HG03095 (cell line): ENCODE measurements at regions not wholly inside any gene's neighbourhood (a gene's known extent, or its start where the extent isn't known, plus 50 kb on each side); places are given as distances from the start of the nearest gene placed in this dataset.
"Not testable (repeated sequence)": the region's sequence is repeated elsewhere in the genome, so short reads cannot be mapped to it uniquely, and the experiment has no call there.

Source experiments
- ATAC-seq: cut with Tn5 transposase; IDR thresholded peaks from one replicate; pipeline ENCODE4 v1.9.1; 2021; ENCODE audit warnings: moderate library complexity; ENCODE audit not compliant: unreplicated experiment

GRCh38 chr12:131431126-131431655, 279.7 kb upstream of the SFSWAP start:
- ATAC-seq = not testable (repeated sequence)

GRCh38 chr12:131432532-131433260, 278.2 kb upstream of the SFSWAP start:
- ATAC-seq = no peak

DNA sequence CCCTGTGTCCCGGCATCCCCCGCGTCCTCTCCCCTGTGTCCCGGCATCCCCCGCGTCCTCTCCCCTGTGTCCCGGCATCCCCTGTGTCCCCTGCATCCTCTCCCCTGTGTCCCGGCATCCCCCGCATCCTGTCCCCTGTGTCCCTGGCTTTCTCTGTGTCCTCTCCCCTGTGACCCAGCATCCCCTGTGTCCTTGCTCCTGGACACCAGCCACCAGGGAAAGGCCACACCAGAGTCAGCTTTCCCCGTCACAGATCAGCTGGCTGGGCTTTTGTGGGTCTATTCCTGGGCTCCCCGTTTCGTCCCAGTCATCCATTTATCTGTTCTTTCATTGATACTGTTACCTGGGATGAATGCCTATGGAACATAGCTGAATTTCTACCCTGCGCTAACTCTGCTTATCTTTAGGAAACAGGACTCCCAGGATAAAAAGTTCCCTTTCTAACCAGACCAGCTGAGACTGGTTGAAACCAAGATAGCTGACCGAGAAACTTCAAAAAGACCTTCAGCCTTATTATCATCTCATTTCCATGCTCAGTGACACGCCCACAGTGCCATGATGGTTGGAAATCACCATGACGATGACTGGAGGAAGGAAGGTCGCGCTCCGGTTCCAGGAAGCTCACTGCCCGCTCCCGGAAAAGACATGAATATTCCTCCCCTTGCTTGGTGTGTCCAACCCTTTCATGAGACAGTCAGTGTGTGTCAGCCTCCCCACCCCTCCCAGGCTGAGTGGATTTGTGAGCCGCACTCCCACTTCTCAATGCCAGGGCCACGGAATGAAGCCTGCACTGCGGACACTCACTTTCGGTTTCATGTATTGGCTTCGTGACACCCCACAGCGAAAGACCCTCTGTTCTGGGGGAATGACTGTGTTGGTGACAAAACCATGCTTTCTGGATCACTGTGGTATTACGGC, 276.4 kb upstream of the SFSWAP start:
- no peak for ATAC-seq

- no peak for ATAC-seq
Observed at GRCh38 chr12:131436922-131437705, 273.8 kb upstream of the SFSWAP start.

GRCh38 chr12:131437706-131438492, 273.0 kb upstream of the SFSWAP start:
- no peak for ATAC-seq

DNA sequence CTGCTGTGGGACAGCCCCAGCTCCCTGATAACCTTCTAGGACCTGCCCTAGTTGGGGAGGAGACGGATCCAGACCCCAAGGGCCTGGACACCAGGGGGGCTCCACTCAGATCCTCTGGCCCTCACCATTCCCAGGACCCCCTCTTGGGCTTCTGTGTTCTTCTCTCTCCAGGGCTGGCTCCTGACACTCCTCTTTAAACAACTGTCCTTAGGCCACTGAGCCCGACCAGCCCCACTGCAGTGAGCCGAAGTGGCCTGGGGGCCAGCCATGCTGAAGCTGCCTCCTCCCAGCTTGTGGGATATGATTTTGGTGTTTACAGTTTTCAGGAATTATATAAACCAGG, 272.4 kb upstream of the SFSWAP start:
- not testable (repeated sequence) for ATAC-seq

DNA sequence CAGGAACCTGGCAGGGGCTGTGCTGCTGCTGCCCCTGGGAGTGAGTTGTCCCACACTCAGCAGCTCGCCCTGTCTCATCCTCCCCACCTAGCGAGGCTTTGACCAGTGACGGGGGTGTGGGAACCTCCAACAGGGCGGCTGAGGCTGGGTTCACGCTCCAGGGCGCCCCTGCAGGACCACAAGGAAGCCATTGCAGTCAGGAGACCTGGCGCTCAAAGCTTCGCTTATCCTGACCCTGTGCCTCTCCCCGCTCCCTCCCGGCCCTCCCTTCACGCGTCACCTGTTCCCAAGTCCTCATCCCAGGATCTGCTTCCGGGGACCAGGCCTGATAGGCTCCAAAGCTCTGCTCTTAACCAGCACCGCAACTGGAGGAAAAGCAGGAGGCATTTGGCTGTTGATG, 272.0 kb upstream of the SFSWAP start:
- ATAC-seq = no peak

DNA sequence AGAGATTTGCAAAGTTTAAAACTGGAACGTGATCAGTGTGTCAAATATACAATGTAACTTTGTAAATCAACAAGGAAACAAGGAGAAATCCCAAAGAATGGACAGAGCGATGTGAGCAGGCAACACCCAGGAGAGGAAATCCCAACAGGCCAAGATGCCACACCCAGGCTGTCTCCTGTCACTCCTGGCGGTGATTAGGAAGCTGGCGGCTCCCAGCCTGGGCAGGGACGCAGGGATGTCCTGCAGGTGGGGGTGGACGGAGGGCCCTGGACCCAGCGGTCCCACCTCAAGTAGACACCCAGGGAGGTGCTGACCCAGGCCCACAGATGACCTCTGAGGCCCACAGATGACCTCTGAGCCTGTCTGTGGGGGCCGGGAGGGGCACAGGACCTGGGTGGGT, 271.1 kb upstream of the SFSWAP start:
- ATAC-seq = not testable (repeated sequence)

- not testable (repeated sequence) for ATAC-seq
Observed at GRCh38 chr12:131440209-131441059, 270.5 kb upstream of the SFSWAP start.

- ATAC-seq = no peak
Observed at GRCh38 chr12:131441060-131441396, 269.9 kb upstream of the SFSWAP start.

DNA sequence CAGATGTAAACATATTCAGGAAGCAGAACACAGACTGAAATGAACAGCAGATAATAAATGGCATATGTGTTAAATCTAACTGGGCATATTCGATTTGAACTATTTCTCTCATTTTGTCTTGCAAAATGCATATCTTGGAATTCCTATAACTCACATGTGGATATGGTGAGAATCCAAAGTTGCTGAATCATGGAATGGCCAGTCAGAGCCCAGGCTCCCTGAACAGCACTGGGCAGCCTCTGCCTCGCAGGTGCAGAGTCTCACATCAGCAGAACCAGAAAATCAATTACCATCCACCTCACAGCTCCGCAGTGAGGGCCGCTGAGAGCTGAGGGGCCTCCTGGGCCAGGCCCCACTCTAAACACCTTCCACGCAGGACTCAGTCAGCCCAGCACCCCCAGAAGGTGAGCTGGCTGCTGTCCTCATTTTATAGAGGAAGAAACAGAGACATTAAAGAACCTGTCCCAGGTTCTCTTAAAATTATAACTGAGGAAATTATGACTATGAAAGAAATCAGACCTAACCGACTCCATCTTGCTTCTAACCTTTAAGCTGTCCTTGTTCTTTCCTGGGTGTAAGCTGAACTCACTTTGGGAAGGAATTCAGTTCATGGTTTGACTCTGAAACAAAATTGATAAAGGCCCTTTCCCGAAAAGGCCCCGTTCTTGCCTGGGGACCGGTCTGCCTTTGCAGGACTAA, 269.1 kb upstream of the SFSWAP start:
- ATAC-seq = no peak

DNA sequence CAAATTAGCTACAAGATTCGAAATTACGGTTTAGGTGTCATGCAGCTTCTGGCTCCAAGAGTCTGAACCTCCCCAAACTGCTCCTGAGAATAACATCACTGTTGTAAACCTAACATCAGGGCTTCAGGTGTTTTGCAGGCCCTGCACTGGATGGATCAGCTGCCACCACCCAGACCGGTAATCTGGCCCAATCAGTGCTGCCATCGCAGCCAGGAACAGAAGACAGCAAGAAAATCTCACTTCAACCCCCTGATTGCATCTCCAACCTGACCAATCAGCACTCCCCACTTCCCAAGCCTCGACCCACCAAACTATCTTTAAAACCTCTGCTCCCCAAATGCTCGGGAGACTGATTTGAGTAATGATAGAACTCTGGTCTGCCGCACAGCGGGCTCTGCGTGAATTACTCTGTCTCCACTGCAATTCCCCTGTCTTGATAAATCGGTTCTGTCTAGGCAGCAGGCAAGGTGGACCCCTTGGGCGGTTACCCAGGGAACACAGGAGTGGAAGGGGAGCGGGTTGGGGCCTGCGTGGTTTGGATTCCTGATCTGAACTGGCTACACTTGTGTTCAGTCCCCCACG, 268.5 kb upstream of the SFSWAP start:
- no peak for ATAC-seq

DNA sequence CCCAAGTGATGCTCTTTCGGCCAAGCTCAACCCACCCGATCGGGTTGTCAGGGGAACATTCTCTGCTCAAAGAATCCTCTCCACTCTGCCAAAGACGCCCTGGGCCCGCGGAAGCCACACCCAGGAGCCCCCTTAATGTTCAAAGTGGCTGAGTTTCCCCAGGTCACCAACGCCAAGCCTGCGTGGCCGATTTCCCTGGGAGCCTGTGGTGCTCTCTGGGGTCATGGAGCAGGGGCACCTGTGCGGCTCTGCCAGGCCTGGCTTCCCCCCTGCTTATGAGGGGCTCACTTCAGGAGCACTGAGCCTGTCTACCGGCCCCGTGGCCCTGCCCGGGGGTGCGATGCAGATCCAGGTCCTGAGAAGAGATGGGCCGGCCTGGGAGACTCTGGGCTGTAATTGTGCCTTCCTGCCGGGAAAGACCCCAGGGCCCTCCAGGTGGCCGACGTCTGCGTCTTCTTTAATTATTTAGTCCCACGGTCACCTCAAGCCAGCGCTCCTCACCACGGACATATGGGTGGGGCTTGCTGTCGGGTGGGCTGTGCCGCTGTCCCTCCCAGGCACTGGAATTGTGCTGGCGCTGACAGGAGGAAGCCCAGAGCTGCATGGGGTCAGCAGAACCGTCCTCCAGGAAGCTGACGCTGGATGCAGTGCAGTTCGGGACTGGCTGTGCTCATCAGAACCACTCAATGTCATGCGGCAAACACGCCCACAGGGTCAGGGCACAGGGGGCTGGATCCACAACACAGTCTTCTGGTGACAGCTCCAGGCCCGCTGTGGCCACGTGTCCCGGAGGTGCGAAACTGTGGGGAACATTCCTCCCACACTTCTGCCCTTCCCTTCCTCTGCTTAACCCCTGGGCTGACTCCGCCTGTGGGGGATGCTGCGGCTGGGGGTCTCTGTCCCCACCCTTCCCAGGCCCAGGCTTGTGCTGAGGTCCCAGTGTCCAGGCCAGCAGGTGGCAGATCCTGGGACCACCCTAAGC, 267.6 kb upstream of the SFSWAP start:
- no peak for ATAC-seq

DNA sequence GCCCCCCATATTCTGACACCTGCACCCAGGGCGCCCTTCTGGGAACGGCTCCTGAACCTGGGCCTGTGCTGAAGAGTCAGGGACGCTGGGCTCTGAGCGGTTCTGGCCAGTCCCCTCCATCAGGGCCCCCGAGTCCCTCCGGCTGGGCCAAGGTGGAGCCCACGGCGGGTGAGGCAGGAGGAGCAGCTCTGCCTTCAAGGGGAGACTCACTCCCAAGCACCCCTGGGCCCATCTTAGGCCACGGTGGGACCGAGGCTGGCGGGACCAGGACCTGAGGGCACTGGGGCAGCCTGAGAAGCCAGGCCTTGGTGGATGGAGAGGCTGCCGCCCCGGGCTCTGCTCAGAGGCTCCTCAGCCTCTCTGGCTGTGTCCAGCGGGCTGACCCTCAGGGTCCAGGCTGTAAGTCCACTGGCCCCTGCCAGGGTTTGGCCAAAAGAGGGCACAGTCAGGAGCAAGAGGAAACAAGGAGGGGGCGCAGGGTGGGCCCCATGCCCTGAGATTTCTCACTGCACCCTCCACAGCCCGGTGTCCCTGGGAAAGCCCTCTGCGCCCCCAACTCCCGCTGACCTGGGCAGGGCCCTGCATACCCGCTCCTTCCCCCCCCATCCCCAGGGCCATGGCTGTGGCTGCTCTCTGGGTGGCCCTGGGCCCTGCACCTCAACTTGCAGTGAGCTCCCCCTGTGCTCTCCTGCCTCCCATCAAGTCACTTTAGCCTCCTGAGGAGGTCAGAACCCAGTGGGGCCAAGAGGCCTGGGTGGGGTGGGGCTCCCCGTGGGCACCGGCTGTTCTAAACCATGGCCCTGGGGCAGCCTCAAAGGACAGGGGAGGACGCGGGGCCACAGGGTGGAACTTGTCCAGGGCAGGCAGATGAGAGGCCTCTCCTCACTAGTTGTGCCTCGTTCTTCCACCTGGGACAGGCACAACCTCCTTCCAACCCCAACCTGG, 266.4 kb upstream of the SFSWAP start:
- ATAC-seq = no peak

DNA sequence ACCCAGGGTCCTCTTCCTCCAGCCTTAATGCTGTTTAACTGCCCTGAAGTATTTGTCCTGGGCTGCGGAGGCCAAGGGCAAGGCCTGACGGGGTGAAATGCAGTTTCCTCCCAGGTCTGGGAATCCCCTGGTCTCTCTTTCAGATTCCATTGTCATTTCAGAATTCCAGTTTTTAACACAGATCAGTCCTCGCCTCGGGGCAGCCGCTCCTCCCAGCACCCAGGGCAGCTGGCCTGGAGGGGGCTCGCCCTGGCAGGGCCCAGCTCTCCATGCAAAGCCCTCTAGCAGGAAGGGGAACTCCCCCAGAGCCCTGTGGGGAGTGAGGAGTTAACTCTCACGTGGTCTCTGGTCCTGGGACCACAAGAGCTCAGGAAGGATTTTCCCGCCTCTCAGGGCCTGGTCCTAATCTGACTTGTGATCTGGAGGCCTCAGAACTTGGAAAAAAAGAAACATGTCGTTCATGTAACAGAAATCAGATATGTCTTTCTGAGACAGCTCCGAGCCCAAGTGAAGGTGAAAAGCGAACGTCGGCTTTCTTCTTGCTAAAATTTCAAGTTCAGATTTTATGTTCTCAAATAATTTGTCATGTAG, 265.6 kb upstream of the SFSWAP start:
- no peak for ATAC-seq

DNA sequence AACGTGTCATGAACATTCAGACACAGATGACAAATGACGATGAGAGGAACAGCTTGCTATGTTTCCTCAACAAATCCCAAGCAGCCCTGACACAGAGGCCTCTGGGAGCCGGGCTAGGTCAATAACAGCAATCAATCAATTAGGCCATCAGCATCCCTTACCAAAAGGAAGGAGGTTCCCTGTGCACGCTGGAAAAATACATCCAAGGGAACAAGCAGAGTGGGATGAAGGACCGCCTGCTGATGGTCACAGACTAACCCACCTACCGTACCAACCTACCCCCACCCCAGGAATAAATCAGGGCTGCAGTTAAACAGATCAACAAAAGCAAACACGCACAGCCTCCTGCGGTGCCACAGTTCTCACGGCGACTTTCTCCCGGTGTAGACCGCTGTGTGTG, 265.1 kb upstream of the SFSWAP start:
- ATAC-seq = no peak
